ENCODE measurements at regions not wholly inside any gene's neighbourhood (a gene's known extent, or its start where the extent isn't known, plus 50 kb on each side); places are given as distances from the start of the nearest gene placed in this dataset.

DNA sequence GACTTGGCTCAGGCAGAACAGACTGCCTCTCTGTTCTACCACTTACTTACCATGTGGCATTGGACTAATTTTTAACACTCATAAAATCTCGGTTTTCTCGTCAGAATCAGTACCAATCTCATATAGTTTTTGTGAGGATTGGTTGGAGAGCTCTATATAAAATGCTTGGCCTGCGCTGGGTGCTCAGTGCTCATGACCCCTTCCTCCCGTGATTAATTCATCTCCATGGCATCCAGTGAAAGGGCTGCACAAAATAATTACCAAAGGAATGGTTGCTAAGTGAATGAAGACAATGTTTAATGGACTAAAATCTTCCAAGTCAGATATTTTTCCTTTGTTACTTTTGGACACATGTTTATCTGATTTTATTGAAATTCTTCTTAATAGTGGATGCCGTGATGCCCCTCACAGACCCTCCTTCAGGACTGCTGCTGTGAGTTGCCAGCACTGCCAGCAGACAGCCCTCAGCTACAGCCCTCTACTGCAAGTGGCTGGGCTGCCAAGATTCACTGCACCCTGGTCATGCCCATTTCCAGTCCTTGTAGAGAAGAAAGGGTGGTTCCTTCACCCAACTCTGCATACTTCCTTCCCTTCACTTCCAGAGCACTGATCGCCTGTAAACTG, 436.5 kb downstream of the LMO4 start:
- Histone ChIP-seq H3K9me3 (ENCODE audit: control insufficient read depth, low read length) (peaks cover 1% of the 10 kb centered on the region), H3K4me3 (ENCODE audit: low read length in 2 of 2) (no peak overlapping the region), H3K27ac (ENCODE audit: low read depth in 1 of 2, low read length in 2 of 2) (no peak overlapping the region), H3K4me1 (ENCODE audit: control insufficient read depth in 1 of 2, insufficient read depth in 2 of 2, low read length in 2 of 2) (no peaks in the 10 kb centered on the region), H3K36me3 (ENCODE audit: control insufficient read depth in 1 of 2, insufficient read depth in 2 of 2, low read length in 1 of 2) (no peaks in the 10 kb centered on the region), H3K27me3 (ENCODE audit: control insufficient read depth in 1 of 2, insufficient read depth in 2 of 2, low read length in 1 of 2) (no peaks in the 10 kb centered on the region)
- ATAC-seq (ENCODE audit: low FRiP score) (no peak), DNase-seq (no peak)
- whole genome bisulfite sequencing, 2 donors = 86 to 89% methylated on average over 6 of the region's 6 CpGs
- intact Hi-C loops (cut with DNase I) = no loop called here

DNA sequence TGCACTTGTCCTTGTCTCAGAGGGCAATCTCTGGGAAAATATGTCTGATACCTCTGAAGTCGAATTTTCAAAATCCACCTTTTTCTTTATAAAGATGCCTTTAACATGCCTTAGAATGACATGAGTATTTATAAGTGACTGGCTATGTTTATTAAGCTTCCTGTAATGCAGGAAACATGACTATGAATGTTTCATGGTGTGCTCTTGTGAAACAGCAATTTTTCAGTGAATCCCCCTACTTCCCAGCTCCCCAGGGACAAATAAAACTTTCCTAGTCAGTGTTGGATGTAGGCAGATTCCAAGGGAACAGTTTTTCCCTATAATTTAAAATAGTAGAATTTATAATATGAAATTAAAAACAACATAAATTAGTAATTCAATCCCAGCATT, 437.0 kb downstream of the LMO4 start:
- no peak overlapping the region for H3K27ac ChIP-seq (ENCODE audit: low read depth in 1 of 2, low read length in 2 of 2)
- no peaks in the 10 kb centered on the region for H3K36me3 ChIP-seq (ENCODE audit: control insufficient read depth in 1 of 2, insufficient read depth in 2 of 2, low read length in 1 of 2)
- 90 to 91% methylated on average over 1 of the region's 1 CpG for WGBS, 2 donors
- H3K27me3 ChIP-seq (ENCODE audit: control insufficient read depth in 1 of 2, insufficient read depth in 2 of 2, low read length in 1 of 2) = no peaks in the 10 kb centered on the region
- ATAC-seq (ENCODE audit: low FRiP score) = no peak
- no peak overlapping the region for H3K4me3 ChIP-seq (ENCODE audit: low read length in 2 of 2)
- no peak for DNase-seq
- peaks cover 1% of the 10 kb centered on the region for H3K9me3 ChIP-seq (ENCODE audit: control insufficient read depth, low read length)
- intact Hi-C loops (cut with DNase I) = no loop called here
- no peaks in the 10 kb centered on the region for H3K4me1 ChIP-seq (ENCODE audit: control insufficient read depth in 1 of 2, insufficient read depth in 2 of 2, low read length in 2 of 2)

DNA sequence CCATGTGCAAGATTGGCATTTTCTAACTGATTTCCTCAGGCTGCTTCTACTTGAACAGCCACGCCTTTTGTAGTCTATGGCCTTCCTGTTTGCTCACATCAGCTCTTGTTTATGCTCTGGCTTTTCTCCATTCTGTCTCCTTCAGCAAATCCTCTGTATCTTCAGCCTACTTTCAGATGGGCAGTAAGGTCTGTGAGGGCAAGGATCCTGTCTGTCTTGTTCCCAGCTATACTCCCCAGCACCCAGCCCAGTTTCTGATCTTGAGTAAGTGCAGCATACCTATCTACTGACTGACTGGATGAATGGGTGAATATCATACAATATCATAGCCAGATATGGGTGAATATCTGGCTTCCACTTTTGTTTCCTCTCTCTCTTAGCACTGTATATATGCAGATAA, 438.1 kb downstream of the LMO4 start:
- no peaks in the 10 kb centered on the region for H3K4me1 ChIP-seq (ENCODE audit: control insufficient read depth in 1 of 2, insufficient read depth in 2 of 2, low read length in 2 of 2)
- DNase-seq (no peak), ATAC-seq (ENCODE audit: low FRiP score) (no peak)
- intact Hi-C loops (cut with DNase I) = no loop called here
- H3K27me3 ChIP-seq (ENCODE audit: control insufficient read depth in 1 of 2, insufficient read depth in 2 of 2, low read length in 1 of 2) = no peaks in the 10 kb centered on the region
- WGBS, 2 donors = 92 to 94% methylated on average over 1 of the region's 1 CpG
- peaks cover 1% of the 10 kb centered on the region for H3K9me3 ChIP-seq (ENCODE audit: control insufficient read depth, low read length)
- H3K27ac ChIP-seq (ENCODE audit: low read depth in 1 of 2, low read length in 2 of 2) = no peak overlapping the region
- no peaks in the 10 kb centered on the region for H3K36me3 ChIP-seq (ENCODE audit: control insufficient read depth in 1 of 2, insufficient read depth in 2 of 2, low read length in 1 of 2)
- no peak overlapping the region for H3K4me3 ChIP-seq (ENCODE audit: low read length in 2 of 2)

DNA sequence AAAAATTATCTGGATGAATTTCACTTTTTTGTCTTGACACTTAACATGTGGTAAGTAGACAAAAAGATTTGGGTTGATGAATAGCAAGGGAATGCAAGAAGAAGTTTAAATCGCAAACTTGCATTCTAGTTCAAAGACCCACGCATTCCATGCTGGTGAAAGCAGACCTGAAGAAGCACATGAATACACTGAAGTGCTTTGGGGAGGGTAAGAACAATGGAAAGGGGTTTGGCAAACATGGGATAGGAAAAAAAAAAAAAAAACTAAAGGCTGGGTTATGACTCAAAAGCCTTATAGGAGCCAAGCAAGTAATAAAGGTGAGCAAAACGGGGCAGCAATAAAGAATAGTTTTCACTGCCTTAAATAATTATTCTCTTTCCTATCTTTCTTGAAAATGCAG, 450.2 kb downstream of the LMO4 start:
- intact Hi-C loops (cut with DNase I) = no loop called here
- no peak for ATAC-seq (ENCODE audit: low FRiP score)
- Histone ChIP-seq H3K27ac (ENCODE audit: low read depth in 1 of 2, low read length in 2 of 2) (no peak overlapping the region), H3K4me3 (ENCODE audit: low read length in 2 of 2) (no peak overlapping the region), H3K36me3 (ENCODE audit: control insufficient read depth in 1 of 2, insufficient read depth in 2 of 2, low read length in 1 of 2) (no peaks in the 10 kb centered on the region), H3K4me1 (ENCODE audit: control insufficient read depth in 1 of 2, insufficient read depth in 2 of 2, low read length in 2 of 2) (peaks cover 0 to 6% of the 10 kb centered on the region in 2 donors), H3K27me3 (ENCODE audit: control insufficient read depth in 1 of 2, insufficient read depth in 2 of 2, low read length in 1 of 2) (no peaks in the 10 kb centered on the region), H3K9me3 (ENCODE audit: control insufficient read depth, low read length) (no peaks in the 10 kb centered on the region)
- no peak for DNase-seq
- 94 to 96% methylated on average over 3 of the region's 3 CpGs for WGBS, 2 donors

DNA sequence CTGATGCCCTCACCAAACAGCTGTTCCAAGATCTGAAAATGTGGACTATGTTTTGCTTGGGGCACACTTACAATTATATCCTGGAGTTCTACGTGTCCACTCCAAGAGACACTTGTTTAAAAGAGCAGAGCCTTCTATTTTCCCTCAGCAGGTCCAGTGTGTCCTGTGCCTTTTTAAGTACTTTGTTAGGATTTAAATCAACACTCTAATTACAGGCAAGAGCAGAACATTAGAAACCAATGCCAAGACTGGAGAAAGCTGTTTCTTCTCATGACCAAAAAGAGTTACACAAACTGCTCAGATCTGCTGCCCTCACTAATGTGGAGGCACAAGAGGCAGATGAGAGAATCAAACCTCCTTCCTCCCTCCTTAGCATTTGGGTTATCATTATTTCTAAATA, 452.9 kb downstream of the LMO4 start:
- Histone ChIP-seq H3K4me3 (ENCODE audit: low read length in 2 of 2) (no peak overlapping the region), H3K9me3 (ENCODE audit: control insufficient read depth, low read length) (no peaks in the 10 kb centered on the region), H3K27ac (ENCODE audit: low read depth in 1 of 2, low read length in 2 of 2) (no peak overlapping the region), H3K36me3 (ENCODE audit: control insufficient read depth in 1 of 2, insufficient read depth in 2 of 2, low read length in 1 of 2) (no peaks in the 10 kb centered on the region), H3K4me1 (ENCODE audit: control insufficient read depth in 1 of 2, insufficient read depth in 2 of 2, low read length in 2 of 2) (peaks cover 0 to 6% of the 10 kb centered on the region in 2 donors), H3K27me3 (ENCODE audit: control insufficient read depth in 1 of 2, insufficient read depth in 2 of 2, low read length in 1 of 2) (no peaks in the 10 kb centered on the region)
- intact Hi-C loops (cut with DNase I) = no loop called here
- no peak for ATAC-seq (ENCODE audit: low FRiP score)
- WGBS, 2 donors = 3 to 6% methylated on average over 1 of the region's 1 CpG
- DNase-seq = no peak

DNA sequence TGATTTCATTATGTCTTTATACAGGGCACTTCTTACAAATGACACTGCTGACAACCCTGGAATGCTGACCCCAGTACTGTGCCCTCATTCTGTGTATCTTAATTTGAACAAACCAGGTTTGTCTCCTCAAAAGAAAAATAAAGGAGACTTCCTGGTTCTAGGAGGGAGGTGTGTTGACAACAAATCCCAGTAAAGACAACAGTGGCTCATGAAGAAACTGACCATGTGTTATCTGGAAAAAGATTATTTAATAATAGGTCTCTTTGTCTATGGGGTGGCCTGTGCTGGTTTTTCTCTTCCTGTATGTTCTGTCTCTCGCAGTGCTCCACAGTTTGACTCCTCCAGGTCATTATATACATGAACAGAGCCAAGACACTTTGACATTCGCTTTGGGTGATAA, 454.6 kb downstream of the LMO4 start:
- intact Hi-C loops (cut with DNase I) = no loop called here
- Histone ChIP-seq H3K27ac (ENCODE audit: low read depth in 1 of 2, low read length in 2 of 2) (no peak overlapping the region), H3K4me1 (ENCODE audit: control insufficient read depth in 1 of 2, insufficient read depth in 2 of 2, low read length in 2 of 2) (peaks cover 0 to 6% of the 10 kb centered on the region in 2 donors), H3K4me3 (ENCODE audit: low read length in 2 of 2) (no peak overlapping the region), H3K9me3 (ENCODE audit: control insufficient read depth, low read length) (no peaks in the 10 kb centered on the region), H3K27me3 (ENCODE audit: control insufficient read depth in 1 of 2, insufficient read depth in 2 of 2, low read length in 1 of 2) (no peaks in the 10 kb centered on the region), H3K36me3 (ENCODE audit: control insufficient read depth in 1 of 2, insufficient read depth in 2 of 2, low read length in 1 of 2) (no peaks in the 10 kb centered on the region)
- 86 to 89% methylated on average over 2 of the region's 2 CpGs for WGBS, 2 donors
- no peak for ATAC-seq (ENCODE audit: low FRiP score)
- no peak for DNase-seq

DNA sequence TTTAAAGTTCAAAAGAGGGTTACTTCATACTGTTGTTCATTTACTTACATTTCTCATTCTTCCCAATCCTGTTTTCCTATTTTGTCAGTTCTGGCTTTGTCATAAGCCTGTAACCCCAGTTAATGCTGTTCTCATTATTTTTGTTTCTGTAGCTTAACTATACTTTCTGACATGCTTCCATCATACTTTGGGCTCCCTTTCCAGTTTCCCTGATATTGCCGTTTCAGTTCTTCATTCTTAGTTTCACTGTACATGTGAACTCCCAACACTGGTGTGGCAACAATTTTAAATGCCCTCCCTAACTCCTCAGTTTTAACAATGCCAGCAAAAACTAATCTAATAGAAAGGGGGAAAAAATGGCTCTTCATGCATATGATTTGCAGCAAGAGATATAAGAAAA, 456.7 kb downstream of the LMO4 start:
- H3K4me1 ChIP-seq (ENCODE audit: control insufficient read depth in 1 of 2, insufficient read depth in 2 of 2, low read length in 2 of 2) = peaks cover 0 to 6% of the 10 kb centered on the region in 2 donors
- no peak overlapping the region for H3K4me3 ChIP-seq (ENCODE audit: low read length in 2 of 2)
- WGBS, 2 donors = 18 to 31% methylated on average over 1 of the region's 1 CpG
- no peak for ATAC-seq (ENCODE audit: low FRiP score)
- no peaks in the 10 kb centered on the region for H3K36me3 ChIP-seq (ENCODE audit: control insufficient read depth in 1 of 2, insufficient read depth in 2 of 2, low read length in 1 of 2)
- H3K27ac ChIP-seq (ENCODE audit: low read depth in 1 of 2, low read length in 2 of 2) = no peak overlapping the region
- no peak for DNase-seq
- H3K27me3 ChIP-seq (ENCODE audit: control insufficient read depth in 1 of 2, insufficient read depth in 2 of 2, low read length in 1 of 2) = no peaks in the 10 kb centered on the region
- intact Hi-C loops (cut with DNase I) = no loop called here
- no peaks in the 10 kb centered on the region for H3K9me3 ChIP-seq (ENCODE audit: control insufficient read depth, low read length)

DNA sequence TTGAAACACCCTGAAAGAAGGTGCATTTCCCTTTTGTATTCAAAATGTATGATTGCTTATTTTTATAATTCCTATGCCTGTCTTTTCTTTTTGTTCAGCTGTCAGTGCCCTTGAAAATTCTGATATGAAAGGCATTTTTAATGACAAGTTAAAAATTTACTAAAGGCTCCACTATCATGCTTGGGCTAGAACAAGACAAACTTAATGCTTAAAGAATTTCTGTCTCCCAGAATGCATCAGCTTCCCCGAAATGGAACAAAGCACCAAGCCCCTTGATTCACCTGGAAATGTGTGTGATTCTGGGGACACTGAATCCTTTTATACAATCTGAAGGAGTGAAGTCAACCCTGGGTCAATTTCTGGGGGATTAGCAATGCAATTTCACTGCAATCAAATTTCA, 457.5 kb downstream of the LMO4 start:
- Histone ChIP-seq H3K27me3 (ENCODE audit: control insufficient read depth in 1 of 2, insufficient read depth in 2 of 2, low read length in 1 of 2) (no peaks in the 10 kb centered on the region), H3K27ac (ENCODE audit: low read depth in 1 of 2, low read length in 2 of 2) (no peak overlapping the region), H3K36me3 (ENCODE audit: control insufficient read depth in 1 of 2, insufficient read depth in 2 of 2, low read length in 1 of 2) (no peaks in the 10 kb centered on the region), H3K4me1 (ENCODE audit: control insufficient read depth in 1 of 2, insufficient read depth in 2 of 2, low read length in 2 of 2) (peaks cover 0 to 6% of the 10 kb centered on the region in 2 donors), H3K9me3 (ENCODE audit: control insufficient read depth, low read length) (no peaks in the 10 kb centered on the region), H3K4me3 (ENCODE audit: low read length in 2 of 2) (no peak overlapping the region)
- intact Hi-C loops (cut with DNase I) = no loop called here
- WGBS, 2 donors = 3 to 33% methylated on average over 1 of the region's 1 CpG
- DNase-seq = no peak
- no peak for ATAC-seq (ENCODE audit: low FRiP score)

DNA sequence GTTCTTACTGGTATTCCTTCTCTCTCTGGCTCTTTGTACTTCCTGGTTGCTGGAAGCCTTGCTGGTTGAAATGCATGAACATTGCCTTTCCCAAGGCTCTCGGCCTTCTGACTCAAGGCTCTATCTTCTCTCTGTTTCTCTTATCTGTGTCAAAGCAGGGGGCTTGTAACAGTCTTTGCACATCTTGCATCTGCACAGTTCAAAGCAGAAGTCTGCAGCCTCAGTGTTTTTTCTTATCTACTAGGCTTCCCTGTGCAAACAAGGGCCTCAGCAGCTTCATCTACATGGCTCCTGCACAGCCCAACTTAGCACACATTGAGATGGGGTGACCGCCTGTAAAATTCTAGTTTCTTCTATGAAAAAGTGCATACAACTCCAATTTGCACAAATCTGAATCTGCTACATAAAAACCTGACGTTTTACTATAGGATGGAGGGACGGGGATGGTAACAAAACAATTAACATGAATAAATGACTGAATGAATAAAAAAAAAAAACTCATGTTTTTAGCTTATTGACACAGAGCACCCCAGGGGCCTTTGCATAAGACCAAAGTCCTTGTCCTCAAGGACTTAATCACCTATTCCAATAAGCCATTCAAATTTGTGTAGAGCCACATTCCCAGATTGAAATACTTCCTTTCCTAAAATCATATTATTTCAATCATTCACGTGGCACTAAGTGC, 458.3 kb downstream of the LMO4 start:
- WGBS, 2 donors = 95% methylated on average over 5 of the region's 5 CpGs
- no peaks in the 10 kb centered on the region for H3K9me3 ChIP-seq (ENCODE audit: control insufficient read depth, low read length)
- no peak for ATAC-seq (ENCODE audit: low FRiP score)
- DNase-seq = no peak
- intact Hi-C loops (cut with DNase I) = no loop called here
- no peak overlapping the region for H3K27ac ChIP-seq (ENCODE audit: low read depth in 1 of 2, low read length in 2 of 2)
- H3K4me1 ChIP-seq (ENCODE audit: control insufficient read depth in 1 of 2, insufficient read depth in 2 of 2, low read length in 2 of 2) = peaks cover 0 to 6% of the 10 kb centered on the region in 2 donors
- no peaks in the 10 kb centered on the region for H3K27me3 ChIP-seq (ENCODE audit: control insufficient read depth in 1 of 2, insufficient read depth in 2 of 2, low read length in 1 of 2)
- H3K4me3 ChIP-seq (ENCODE audit: low read length in 2 of 2) = no peak overlapping the region
- no peaks in the 10 kb centered on the region for H3K36me3 ChIP-seq (ENCODE audit: control insufficient read depth in 1 of 2, insufficient read depth in 2 of 2, low read length in 1 of 2)

All from aorta (tissue), 5 donors.